GM15510 (cell line): ENCODE measurements at regions not wholly inside any gene's neighbourhood (a gene's known extent, or its start where the extent isn't known, plus 50 kb on each side); places are given as distances from the start of the nearest gene placed in this dataset.

Experiments used
- POLR2A ChIP-seq: IDR thresholded peaks from 3 replicates; pipeline ENCODE4 v1.6.1; 2011; ENCODE audit warnings: borderline replicate concordance; ENCODE audit not compliant: insufficient read length; ENCODE audit errors: extremely low read depth

DNA sequence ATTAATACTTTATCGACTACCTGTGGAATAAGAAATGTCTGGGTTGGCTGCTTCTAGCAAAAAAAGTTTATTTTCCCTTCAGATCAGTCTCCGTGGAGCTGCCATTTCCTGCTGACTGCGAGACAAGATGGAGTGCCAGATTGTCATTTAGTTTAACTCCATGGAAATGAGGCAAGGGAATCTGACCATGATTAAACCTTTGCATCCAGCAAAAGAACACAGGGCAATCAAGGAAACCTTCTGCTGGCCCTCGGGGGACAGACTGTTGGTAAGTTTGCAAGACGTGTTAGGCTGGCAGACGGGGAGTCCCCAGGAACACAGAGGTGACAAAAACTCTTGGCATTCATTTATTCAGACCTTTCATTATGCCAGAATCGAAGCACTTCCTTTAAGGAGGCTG lies 52.2 kb upstream of the SPACA1 start:
- TF ChIP-seq POLR2A, result no peak

DNA sequence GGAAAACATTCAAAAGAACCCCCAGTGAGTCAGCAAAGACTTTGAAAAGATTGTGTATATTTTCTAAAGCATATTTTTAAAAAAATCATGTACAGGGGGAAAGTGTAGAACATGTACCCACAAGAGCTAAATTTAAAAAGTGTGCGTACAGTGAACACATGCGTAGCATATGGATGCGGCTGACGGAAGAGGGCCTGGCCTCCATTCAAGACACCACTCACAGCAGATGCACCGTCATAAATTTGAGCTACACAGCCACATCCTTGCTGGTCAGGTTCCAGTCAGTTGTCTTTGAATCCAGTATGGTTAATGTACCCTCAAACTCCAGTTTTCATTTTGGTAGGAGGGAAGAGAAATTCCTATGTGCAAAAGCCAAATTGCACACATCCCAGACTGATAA lies 54.3 kb upstream of the SPACA1 start:
- TF ChIP-seq POLR2A, result no peak

DNA sequence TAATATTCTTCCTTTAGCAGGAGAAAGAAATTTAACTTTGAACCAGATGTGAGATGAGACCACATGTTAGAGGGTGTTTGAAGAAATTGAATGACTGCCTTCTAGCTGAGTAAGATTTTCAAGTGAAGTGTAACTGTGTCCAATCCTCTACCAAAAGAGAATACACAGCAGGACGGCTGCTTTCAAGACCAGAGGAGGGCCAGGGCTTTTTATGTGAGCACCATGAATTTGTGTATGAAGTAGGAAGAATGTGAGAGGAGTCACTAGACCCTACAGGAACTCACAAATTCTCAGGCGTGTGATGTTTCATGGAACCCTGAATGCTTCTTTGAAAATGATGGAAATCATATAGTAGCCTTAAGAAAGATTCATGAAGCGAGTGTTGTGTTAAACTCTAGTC lies 56.8 kb upstream of the SPACA1 start:
- TF ChIP-seq POLR2A, result no peak

DNA sequence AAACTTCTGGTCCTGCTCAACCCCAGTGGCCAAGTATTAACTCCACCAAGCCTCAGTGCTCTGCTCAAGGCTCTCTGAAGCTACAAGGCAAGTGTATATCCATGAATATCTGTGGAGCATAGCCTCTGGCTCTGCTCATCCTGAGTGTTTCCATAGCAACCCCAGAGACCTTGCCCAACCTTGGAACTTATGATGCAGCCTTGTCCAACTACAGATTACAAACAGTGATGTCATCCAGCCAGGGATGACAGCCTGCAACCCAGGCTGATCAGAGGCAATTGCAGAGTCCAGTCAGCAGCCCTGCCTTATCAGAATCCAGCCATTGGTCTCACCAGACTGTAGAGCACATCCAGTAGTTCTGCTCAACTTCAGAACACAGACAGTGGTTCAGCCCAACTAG lies 65.5 kb upstream of the SPACA1 start:
- TF ChIP-seq POLR2A, result no peak

DNA sequence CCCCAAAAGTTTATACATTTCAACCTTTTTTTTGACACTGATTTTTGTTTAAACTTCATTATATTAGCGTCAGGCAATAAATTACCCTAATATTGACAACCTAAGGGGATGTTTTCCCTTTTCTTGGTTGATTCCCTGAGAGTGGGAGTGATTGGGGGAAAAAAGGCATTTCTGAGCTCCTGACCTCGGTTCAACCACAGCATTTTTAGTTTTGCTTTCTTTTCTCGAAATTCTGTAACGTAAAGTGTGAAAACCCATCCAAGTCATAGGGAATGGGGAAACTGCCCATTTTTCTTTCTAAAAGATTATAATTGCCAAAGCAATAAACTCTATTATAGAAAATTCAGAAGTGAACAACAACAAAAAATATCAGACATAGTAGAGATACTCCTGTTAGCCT lies 67.9 kb upstream of the SPACA1 start:
- no peak for TF ChIP-seq POLR2A

DNA sequence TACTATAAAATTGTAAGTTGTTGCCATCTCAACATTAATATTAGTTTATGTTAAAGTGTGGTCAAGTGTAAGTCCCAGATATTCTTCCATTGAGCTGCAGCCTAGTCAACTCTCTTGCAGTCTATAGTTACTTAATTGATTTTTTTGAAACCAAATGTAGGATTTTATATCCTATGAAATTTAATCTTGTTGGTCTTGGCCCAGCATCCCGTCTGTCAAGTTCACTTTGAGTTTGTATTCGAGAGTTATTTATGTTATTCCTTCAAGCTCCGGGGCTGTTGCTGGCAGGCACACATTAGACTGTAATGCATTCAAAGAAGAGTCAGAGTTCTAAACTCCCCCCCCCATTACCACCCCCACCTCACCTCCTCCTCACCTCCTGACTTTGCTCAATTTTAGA lies 71.0 kb upstream of the SPACA1 start:
- TF ChIP-seq POLR2A, result no peak

DNA sequence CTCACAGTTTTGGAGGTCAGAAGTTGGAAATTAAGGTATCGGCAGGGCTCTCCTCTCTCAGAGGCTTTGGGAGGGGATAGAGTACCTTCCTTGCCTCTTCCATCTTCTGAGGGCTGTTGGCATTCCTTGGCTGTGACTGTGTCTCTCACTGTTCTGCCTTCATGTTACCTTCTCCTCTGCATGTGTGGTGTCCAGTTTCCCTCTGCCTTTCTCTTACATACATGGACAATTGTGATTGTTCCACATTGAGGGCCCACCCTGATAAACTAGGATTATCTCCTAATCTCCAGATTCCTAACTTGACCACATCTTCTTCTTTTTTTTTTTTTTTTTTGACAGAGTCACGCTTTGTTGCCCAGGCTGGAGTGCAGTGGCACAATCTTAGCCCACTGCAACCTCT lies 72.1 kb upstream of the SPACA1 start:
- TF ChIP-seq POLR2A, result no peak

DNA sequence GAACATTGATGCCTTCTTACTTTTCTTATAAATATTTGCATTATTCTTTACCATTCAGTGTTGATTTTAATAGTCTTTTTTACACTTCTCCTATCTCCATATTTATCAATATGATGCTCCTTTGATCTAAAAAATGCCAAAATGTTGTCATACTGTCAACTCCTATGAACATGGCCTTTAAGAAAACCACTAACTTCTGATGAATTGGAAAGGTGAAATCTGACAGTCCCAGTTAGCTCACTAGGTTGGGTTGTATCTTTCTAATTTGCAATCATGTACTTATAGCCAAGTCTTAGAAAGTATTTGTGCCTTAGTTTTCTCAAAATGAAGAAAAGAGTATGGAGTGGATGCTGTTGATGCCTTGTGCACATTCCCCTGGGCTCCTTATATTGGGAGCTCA lies 75.4 kb upstream of the SPACA1 start:
- TF ChIP-seq POLR2A, result no peak

DNA sequence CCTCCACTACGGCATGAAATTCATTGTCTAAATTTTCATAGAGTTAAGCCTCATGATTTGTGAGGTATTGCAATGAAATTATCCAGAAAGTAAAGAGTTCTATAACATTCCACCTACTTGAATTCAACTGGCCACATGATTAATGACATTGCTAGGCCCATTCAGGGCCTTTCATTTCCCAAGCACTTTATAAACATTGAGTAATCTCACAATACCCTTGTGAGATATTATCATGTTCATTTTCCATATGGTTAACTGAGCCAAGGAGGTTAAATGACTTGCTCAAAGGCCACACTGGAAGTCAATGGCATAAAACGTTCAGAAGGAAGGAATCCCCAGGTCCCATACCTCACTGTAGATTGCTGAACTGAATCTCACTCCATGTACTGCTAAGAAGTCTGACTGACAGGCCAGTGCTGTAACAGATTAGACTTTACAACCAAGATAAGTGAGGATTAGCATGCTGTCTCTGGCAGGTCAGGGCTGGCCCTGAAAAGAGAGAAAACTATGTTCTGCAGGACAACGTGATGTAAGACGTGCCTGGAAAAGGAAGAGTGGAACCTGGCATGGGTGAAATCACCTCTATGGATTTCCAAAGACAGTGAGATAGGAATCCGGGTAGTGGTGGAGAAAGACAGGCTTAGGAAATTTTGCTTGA lies 75.9 kb upstream of the SPACA1 start:
- no peak for TF ChIP-seq POLR2A

DNA sequence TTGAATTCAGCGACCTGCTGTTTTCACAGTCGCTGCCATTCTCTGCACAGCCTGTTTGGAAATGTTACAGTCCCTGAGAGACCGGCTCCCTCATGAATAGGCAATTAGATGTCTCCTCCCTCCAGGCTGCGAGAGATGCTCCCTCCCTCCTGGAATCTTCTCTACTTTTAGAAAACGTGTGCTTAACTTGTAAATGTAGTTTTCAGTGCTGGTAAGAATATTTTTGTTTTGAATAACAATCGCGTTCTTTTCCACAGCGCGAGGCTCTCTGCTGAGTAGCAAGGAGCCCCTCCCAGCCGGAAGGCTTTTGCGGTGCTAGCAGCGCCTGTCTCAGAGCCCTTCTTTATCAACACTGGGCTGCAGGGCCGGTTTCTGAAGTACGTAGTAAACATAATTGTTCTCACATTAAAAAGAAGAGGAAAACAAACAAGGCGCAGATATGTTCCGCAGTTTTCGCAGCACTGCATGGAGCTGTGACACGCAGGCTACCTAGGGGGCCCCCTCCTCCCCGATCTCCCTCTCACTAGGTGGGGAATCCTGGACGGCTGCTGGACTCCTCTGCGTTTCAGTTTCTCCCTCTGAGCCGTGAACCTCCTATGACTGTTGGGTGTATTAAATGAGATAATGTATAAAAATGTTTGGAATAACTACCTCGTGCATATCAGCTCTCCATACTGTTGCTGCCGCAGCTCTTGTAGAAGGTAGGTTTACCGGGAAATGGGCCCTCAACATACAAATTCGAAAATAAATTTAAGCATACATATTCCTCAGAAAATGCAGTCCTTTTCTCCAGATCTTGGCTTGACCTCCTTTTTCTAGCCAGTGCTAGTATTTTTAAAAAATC lies 79.0 kb upstream of the SPACA1 start:
- TF ChIP-seq POLR2A, result no peak

DNA sequence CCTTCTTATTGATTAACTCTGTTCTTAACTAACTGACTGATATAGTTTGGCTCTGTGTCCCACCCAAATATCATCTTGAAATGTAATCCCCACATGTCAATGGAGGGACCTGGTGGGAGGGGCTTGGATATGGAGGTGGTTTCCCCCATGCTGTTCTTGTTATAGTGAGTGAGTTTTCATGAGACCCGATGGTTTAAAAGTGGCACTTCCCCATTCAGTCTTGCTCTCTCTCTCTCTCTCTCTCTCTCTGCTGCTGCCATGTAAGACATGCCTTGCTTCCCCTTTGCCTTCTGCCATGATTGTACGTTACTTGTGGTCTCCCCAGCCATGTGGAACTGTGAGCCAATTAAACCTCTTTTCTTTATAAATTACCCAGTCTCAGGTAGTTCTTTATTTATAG lies 81.8 kb upstream of the SPACA1 start:
- no peak for TF ChIP-seq POLR2A

DNA sequence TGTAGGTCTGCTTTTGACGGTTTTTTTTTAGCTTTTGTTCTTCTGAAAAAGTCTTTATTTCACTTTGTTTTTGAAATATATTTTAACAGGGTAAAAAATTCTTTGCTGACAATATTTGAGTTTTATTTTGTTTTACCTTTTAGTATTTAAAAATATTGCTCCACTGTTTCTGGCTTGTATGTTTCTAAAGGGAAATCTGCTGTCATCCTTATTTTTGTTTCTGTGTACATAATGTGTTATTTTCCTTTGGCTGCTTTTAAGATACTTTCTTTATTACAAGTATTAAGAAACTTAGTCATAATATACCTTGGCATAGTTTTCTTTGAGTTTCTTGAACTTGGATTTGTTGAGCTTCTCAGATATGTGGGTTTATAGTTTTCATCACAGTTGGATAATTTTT lies 88.6 kb upstream of the SPACA1 start:
- TF ChIP-seq POLR2A, result no peak

DNA sequence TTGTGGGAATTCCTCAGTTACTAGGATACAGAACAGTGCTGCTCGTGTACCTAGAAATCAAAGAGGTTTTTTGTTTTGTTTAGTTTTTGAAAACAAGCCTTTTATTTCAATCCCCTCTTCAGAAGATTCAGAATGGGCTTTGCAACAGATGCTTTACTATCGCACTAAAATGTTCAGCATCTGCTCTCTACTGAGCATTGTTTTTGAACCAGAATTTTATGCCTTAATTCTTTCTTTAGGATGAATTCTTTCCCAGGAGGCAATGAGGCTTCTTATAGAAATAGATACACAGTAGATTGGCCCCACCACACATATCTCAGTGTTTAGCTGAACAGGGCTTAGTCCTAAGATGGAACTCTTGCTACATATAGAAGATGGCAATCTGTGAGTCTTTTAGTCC lies 95.9 kb upstream of the SPACA1 start:
- TF ChIP-seq POLR2A, result no peak

DNA sequence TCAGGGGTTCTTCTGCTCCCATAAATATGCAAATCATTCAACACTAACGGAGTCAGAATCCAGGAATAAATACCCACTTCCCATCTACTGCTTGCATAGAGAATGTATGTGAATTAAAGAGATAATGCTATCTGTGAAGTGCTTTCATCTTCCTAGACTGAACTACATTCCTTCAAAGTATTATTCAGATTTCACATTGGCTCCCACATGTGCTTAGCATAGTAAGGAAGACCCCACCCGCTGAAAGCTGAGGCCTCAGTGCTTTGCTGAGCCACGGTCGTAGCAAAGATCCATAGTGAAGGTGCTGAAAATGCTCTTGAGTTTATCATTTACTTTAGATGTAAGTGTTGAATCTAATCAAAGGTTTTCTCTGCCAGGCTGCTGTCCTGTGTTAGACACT lies 97.0 kb upstream of the SPACA1 start:
- no peak for TF ChIP-seq POLR2A

DNA sequence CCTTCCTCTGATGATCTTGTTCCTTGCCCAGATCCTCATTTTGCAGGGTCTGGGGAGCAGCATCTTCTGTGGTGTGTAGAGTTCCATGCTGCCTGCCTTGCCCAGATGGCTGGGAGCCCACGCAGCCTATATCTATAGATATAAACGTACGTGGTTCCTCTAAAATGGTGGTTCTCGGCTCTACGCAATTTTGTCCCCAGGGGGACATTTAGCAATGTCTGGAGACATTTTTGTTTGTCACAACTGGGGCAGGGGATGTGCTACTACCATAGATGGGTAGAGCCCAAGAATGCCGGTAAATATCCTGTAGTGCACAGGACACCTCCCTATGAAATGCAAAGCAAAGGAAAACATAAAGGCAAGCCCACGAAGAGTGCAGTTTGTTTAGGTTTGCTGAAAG lies 98.4 kb upstream of the SPACA1 start:
- TF ChIP-seq POLR2A, result no peak

DNA sequence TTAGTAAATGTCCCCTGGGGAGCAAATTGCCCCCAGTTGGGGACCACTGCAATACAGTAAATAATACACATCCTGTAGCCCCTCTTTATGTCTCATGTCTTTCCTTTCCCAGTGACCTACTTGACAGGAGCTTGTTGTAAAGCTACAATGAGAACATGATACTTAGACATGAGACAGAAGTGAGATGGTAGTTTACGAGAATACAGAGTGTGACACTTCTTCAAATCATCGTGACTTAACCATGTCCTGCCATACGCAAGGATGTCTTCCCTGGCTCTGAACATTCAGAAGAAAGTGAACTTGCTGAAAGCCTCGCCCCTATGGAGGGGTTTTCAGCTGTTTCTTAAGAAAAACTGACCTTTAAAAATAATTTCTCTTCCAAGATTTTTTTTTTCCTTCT lies 101.0 kb upstream of the SPACA1 start:
- TF ChIP-seq POLR2A, result no peak
